ENCODE measurements at regions not wholly inside any gene's neighbourhood (a gene's known extent, or its start where the extent isn't known, plus 50 kb on each side); places are given as distances from the start of the nearest gene placed in this dataset.
A peak's percentile ranks its signal among the peaks of the same experiment; 100 is the strongest.

DNA sequence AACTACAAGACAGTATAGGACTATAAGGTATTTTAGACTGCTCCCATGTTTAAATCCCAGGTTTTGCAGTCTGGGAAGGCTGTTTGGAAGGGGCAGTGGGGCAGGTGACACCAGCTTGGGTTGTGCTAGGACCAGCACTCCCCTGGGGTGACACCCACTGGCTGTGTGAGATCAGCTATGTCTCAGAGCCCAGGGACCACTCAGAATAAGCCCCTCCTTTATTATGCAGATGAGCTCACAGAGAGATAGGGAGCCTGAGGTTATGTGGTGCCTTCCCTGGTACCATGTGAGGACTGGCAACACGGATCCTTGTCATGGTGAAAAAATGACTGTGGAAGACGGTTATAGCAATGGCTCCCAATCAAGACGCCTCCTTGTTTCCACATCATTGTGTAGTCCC lies 71.0 kb downstream of the NENF start:
- no peak overlapping the region for H3K4me3 ChIP-seq (ENCODE audit: low read depth, low read length)
- TF ChIP-seq, protein P1, sequence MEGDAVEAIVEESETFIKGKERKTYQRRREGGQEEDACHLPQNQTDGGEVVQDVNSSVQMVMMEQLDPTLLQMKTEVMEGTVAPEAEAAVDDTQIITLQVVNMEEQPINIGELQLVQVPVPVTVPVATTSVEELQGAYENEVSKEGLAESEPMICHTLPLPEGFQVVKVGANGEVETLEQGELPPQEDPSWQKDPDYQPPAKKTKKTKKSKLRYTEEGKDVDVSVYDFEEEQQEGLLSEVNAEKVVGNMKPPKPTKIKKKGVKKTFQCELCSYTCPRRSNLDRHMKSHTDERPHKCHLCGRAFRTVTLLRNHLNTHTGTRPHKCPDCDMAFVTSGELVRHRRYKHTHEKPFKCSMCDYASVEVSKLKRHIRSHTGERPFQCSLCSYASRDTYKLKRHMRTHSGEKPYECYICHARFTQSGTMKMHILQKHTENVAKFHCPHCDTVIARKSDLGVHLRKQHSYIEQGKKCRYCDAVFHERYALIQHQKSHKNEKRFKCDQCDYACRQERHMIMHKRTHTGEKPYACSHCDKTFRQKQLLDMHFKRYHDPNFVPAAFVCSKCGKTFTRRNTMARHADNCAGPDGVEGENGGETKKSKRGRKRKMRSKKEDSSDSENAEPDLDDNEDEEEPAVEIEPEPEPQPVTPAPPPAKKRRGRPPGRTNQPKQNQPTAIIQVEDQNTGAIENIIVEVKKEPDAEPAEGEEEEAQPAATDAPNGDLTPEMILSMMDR (IDR thresholded peaks at IDR 0.05; ENCODE audit: insufficient read depth, low read length), result no peak
- DNase-seq (ENCODE audit: low read depth), result no peak

DNA sequence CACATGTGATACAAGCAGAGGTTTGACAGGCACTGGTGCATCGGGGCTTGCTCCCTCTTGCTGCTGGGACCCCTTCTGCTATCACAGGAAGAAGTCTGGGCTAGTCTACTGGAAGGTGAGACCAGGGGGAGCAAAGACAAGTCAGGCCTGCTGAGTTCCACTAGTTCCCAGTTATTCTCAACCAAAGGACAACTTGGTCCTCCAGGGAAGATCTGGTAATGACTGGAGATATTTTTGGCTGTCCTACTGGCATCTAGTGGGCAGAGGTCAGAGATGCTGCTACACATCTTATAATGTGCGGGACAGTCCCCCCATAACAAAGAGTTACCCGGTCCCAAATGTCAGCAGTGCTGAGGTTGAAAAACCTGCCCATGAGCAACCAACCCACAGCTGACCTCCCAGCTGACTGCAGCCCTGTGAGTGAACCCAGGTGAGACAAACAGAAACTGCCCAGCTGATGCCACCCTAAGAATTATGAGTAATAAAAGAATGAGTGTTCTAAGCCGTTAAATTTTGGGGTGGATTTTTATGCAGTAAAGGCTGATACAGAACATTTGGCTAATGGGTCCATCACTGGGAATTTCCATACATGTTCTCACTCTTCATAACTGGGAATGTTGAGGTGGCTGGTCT lies 71.6 kb downstream of the NENF start:
- DNase-seq (ENCODE audit: low read depth), result no peak
- H3K4me3 ChIP-seq (ENCODE audit: low read depth, low read length), result no peak overlapping the region
- TF ChIP-seq, protein P1 (IDR thresholded peaks at IDR 0.05; ENCODE audit: insufficient read depth, low read length), result no peak

DNA sequence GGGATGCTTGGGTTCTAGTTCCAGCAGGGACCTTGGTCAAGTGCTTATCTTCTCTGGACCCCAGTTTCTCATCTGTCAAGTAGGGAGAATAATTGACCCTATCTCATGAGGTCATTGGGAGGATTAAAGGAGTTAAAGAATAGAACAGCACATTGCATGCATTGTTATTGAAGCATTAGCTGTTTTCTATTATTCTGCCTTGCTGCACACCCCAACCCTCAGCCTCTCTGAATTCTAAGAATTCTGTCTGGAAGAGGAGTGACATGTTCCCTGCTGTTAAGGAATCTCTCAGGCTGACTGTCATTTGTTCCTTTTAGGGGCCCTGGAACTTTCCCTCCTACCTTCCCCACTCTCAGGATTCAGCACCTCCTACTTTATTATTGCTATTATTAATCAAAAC lies 73.9 kb downstream of the NENF start:
- TF ChIP-seq, protein P1 (IDR thresholded peaks at IDR 0.05; ENCODE audit: insufficient read depth, low read length), result no peak
- DNase-seq (ENCODE audit: low read depth), result no peak
- H3K4me3 ChIP-seq (ENCODE audit: low read depth, low read length), result no peak overlapping the region

DNA sequence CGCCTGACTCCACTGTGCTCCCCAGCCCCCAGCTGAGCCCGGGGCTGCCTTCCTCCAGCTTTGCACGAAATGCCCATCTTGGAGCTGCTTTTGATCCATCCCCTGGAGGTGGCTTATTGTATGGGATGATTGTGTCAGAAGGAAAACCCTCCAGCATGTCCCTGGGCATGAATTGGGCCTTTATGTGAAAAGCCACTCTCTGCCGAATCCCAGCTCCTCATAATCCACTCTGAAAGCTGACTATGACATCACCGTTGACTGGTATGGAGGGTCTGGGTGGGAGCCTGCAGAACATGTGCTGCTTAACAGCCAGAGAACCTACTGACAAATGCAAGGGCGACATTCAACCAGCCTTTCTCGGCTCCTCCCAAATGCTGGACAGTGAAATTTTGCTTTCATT lies 74.6 kb downstream of the NENF start:
- DNase-seq (ENCODE audit: low read depth), result no peak

DNA sequence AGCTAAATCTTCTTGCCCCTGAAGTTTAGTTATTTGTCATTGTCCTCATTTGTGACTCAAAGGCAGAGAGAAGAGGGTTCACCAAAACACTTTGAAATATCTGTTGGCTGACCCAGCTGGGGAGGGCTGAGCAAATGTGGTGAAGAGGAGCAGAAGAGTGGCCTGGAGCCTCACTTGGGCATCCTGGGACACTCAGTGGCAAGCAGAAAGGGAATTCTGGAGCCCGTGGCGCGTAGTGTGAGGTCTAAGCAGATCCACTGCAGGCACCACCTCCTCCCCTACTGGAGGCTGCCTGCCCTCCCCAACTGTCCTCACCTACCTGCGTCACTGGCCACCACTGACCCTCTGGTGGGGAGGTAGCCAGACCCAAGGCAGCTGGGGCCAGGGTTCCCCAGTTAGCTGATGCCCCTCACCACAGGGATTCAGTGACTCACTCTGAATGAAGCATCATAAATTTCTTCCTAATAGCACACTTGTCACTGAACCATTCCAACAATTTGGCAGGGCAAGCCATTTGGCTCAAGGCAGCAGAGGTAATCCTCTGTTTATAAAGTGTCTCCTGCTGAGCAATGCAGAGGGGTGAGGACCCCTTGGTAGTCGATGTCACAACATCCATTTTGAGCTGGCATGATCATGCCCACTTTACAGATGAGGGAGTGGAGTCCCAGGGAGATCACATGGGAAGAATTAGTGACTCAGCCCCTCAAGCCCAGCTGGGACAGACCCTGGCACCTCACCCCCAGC lies 80.3 kb downstream of the NENF start:
- no peak overlapping the region for H3K4me3 ChIP-seq (ENCODE audit: low read depth, low read length)
- peak; percentile 27 for DNase-seq (ENCODE audit: low read depth)
- TF ChIP-seq, protein P1 (IDR thresholded peaks at IDR 0.05; ENCODE audit: insufficient read depth, low read length), result no peak

More for the DNA sequence above, 74.6 kb downstream of the NENF start:
- no peak overlapping the region for H3K4me3 ChIP-seq (ENCODE audit: low read depth, low read length)
- TF ChIP-seq, protein P1 (IDR thresholded peaks at IDR 0.05; ENCODE audit: insufficient read depth, low read length), result no peak

DNA sequence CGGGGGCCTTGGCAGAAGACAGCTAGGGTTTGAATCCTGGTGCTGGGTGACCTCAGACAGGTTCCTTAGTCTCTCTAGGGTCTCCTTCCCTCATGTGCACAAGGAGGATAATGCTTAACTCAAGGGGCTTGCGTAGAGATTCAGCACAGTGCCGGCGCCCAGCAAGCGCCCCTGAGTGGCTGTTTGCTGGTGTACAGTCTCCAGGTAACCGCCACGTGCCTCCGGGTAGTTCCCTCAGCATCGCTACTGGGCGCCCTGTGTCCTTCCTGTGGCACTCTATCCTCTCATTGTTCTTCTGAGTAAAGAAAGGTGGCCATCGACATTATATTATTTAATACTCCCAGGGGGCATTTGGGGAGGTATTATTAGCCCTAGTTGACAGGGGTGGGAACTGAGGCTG lies 80.9 kb downstream of the NENF start:
- DNase-seq (ENCODE audit: low read depth), result no peak
- TF ChIP-seq, protein P1 (IDR thresholded peaks at IDR 0.05; ENCODE audit: insufficient read depth, low read length), result no peak
- no peak overlapping the region for H3K4me3 ChIP-seq (ENCODE audit: low read depth, low read length)

Data from fibroblast of the aortic adventitia (primary cell).